Fibroblast of skin of right quadriceps (primary cell): ENCODE measurements at regions not wholly inside any gene's neighbourhood (a gene's known extent, or its start where the extent isn't known, plus 50 kb on each side); places are given as distances from the start of the nearest gene placed in this dataset.
"Not testable (repeated sequence)": the region's sequence is repeated elsewhere in the genome, so short reads cannot be mapped to it uniquely, and the experiment has no call there.

Experiments used
- DNase-seq: peaks from one replicate; pipeline ENCODE4 v3.0.0-alpha.2; 2013

- DNase-seq = not testable (repeated sequence)
Measured at GRCh38 chr7:51389216-51389812, 72.7 kb upstream of the COBL start.

GRCh38 chr7:51388241-51388640 is 71.6 kb upstream of the COBL start:
- DNase-seq = not testable (repeated sequence)

GRCh38 chr7:51386806-51387568 is 70.4 kb upstream of the COBL start:
- not testable (repeated sequence) for DNase-seq

- not testable (repeated sequence) for DNase-seq
Measured at GRCh38 chr7:51386184-51386583, 69.6 kb upstream of the COBL start.

GRCh38 chr7:51382243-51382642 is 65.6 kb upstream of the COBL start:
- DNase-seq = not testable (repeated sequence)

- DNase-seq = peak; percentile 39
Measured at GRCh38 chr7:51376420-51377092, 59.9 kb upstream of the COBL start.

- DNase-seq = no peak
Measured at GRCh38 chr7:51374936-51375335, 58.3 kb upstream of the COBL start.

- DNase-seq = not testable (repeated sequence)
Measured at GRCh38 chr7:51373607-51374006, 57.0 kb upstream of the COBL start.

GRCh38 chr7:51369746-51370145 is 53.1 kb upstream of the COBL start:
- DNase-seq = no peak

- DNase-seq = not testable (repeated sequence)
Measured at GRCh38 chr7:51369228-51369627, 52.6 kb upstream of the COBL start.

- DNase-seq = no peak
Measured at GRCh38 chr7:51368334-51368733, 51.7 kb upstream of the COBL start.

GRCh38 chr7:51367614-51367968 is 51.0 kb upstream of the COBL start:
- DNase-seq = no peak

GRCh38 chr7:51366930-51367613 is 50.5 kb upstream of the COBL start:
- DNase-seq = peak; percentile 17
